HG03565 (cell line): ENCODE measurements at regions not wholly inside any gene's neighbourhood (a gene's known extent, or its start where the extent isn't known, plus 50 kb on each side); places are given as distances from the start of the nearest gene placed in this dataset.

Experiments used
- ATAC-seq: cut with Tn5 transposase; IDR thresholded peaks from one replicate; pipeline ENCODE4 v1.9.1; 2021; ENCODE audit warnings: mild to moderate bottlenecking, moderate library complexity; ENCODE audit not compliant: unreplicated experiment

GRCh38 chr1:101653482-101653946 lies 343.2 kb downstream of the OLFM3 start:
- ATAC-seq: no peak

DNA sequence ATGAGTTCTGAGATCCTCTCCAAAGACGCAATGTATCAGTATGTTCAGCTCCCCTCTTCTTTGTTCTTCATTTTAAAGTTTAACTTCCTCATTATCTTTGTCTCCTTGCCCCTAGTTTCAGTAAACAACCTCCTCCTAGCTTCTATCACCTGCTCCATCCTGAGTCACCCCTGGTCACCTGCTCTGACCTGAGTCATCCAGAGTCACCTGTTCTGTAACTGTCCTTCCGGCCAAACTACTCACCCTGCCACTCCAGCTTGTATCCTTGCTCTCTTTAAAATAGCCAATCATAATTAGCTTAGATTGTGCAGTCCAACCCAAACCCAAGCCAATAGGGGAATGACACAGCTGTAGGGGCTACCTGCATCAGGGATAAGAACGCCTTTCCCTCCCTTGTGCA lies 332.0 kb downstream of the OLFM3 start:
- no peak for ATAC-seq

GRCh38 chr1:101667761-101668160 lies 329.0 kb downstream of the OLFM3 start:
- no peak for ATAC-seq

GRCh38 chr1:101683136-101683535 lies 313.6 kb downstream of the OLFM3 start:
- no peak for ATAC-seq

DNA sequence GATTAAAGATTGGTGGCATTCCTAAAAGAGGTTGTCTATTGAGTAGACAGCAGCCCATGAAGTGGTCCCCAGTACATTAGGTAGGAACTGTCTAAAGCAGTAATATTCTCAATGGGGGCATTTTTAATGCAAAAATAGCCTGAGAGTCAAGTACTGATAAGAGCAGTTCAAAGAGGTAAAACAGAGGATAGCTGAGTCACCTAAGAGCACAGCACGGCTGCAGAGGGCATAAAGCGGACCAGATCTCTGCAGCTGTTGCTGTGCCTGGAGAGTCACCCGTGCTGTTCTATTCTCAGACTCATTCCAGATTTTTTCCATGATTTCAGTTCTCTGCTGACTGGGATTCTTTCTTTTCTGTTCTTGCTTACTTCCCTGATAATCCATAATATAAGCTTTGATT lies 313.2 kb downstream of the OLFM3 start:
- ATAC-seq: no peak

GRCh38 chr1:101697072-101697471 lies 299.7 kb downstream of the OLFM3 start:
- ATAC-seq: no peak

GRCh38 chr1:101698681-101699080 lies 298.0 kb downstream of the OLFM3 start:
- no peak for ATAC-seq

GRCh38 chr1:101704895-101705294 lies 291.8 kb downstream of the OLFM3 start:
- ATAC-seq: no peak

- ATAC-seq: no peak
Measured at GRCh38 chr1:101706366-101706765, 290.4 kb downstream of the OLFM3 start.

- ATAC-seq: no peak
Measured at GRCh38 chr1:101709721-101710120, 287.0 kb downstream of the OLFM3 start.

GRCh38 chr1:101713760-101714159 lies 283.0 kb downstream of the OLFM3 start:
- ATAC-seq: no peak

- ATAC-seq: peak; percentile 30
Measured at GRCh38 chr1:101723415-101723814, 273.3 kb downstream of the OLFM3 start.

GRCh38 chr1:101728029-101728428 lies 268.7 kb downstream of the OLFM3 start:
- ATAC-seq: peak; percentile 90

DNA sequence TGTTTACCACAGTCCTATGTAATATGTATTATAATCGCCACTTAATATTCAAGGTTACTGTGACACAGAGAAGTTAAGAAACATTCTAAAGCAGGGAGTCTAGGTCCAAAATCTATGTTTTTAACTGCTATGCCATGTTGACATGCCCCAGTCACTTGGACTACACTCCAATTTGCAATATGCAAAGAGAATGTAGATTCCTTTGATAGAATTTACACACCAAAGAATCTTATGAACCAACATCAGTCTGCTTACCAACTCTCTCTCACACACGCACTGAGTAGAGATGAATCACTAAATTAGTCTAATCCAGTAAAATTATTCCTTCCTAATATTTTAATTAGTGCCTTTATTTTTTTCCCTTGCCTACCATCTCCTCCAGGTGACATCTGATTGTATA lies 266.2 kb downstream of the OLFM3 start:
- ATAC-seq: no peak

GRCh38 chr1:101732261-101732660 lies 264.5 kb downstream of the OLFM3 start:
- ATAC-seq: peak; percentile 72

- no peak for ATAC-seq
Measured at GRCh38 chr1:101733340-101733739, 263.4 kb downstream of the OLFM3 start.

DNA sequence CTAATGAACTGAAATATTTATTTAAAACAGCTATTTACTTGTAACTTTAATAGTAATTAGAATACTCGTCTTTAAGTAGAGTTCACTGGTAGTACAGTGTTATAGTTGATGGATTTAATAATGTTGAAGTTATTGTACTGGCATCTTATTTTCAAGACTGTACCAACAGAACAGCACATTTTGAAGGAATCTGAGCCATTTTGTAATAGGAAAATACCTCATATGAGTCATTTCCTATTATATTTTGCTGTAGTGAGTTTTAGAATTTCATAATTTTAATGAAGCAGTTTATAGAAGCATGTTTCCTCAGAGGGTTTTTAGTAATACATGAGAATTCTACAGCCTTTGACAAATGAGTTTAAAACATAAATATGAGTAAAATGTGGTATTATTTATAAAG lies 258.3 kb downstream of the OLFM3 start:
- ATAC-seq: no peak

- ATAC-seq: no peak
Measured at GRCh38 chr1:101739146-101739545, 257.6 kb downstream of the OLFM3 start.

DNA sequence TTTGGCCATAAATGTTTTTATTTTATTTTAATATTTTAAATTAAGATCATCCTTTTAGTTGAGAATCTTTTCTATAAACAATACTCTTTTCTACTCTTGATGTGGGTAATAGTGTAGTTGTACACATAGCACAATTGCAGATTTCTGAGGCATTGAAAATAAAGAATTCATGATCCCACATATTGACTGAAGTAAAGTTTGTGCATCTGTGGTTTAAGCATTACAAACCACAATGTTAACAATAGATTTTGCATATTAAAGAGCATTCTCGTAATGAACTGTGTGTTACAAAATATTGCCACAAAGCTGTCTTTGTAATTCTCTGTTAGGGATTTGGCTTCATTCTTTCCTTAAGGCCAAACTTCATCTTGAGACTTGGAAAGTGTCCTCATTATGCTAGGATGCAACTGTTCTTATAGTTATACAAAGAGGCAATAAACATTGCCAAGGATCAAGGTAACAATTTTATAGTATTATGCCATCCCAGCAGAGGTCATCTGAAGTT lies 256.8 kb downstream of the OLFM3 start:
- ATAC-seq: no peak

DNA sequence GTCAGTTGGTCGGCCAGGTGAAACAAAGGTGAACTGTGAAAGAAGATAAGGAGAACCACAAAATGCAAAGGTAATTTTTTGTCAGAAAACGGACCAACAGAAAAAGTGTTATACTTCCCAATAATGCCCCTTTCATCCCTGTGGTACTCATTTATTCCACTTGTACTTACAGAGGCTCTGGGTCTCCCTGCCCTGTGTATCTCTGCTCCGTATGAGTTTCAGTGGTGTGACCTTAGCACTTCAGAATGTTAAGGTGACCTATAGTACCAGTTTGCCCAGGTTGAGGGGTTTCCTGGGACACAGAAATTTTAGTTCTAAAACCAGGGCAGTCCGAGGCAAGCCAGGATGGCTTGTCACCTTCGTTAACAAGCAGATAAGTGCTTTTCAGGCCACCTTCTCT lies 254.8 kb downstream of the OLFM3 start:
- ATAC-seq: no peak

DNA sequence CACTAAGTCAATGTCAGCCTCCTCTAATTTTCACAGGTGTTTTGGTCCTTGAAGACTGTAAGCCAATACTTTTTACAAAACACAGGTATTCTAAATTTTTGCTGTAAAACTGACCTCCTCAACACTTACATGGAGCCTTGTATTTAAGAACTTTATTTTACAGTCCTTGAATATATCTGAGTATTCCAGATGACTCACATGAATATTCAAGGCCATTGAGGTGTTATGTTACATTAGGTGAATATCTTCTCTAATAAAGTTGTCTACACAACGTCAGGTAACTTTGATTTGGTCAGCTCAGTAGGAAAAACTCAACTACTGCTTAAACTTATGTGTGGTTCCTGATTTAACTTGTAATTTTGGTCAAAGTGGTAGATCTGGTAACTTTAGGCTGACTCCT lies 254.2 kb downstream of the OLFM3 start:
- no peak for ATAC-seq

GRCh38 chr1:101745551-101746270 lies 251.0 kb downstream of the OLFM3 start:
- ATAC-seq: no peak

- no peak for ATAC-seq
Measured at GRCh38 chr1:101748077-101748476, 248.6 kb downstream of the OLFM3 start.
